ENCODE measurements at regions not wholly inside any gene's neighbourhood (a gene's known extent, or its start where the extent isn't known, plus 50 kb on each side); places are given as distances from the start of the nearest gene placed in this dataset.

GRCh38 chr3:64853456-64853855 is 165.7 kb upstream of the ADAMTS9 start:
- TF ChIP-seq CTCF (conservative IDR thresholded peaks at IDR 0.05 in 1 of 2, IDR thresholded peaks at IDR 0.05 in 1 of 2; ENCODE audit: extremely low read depth in 1 of 2, insufficient read depth in 1 of 2, low read depth in 1 of 2, low read length in 2 of 2): no peak
- no peak for TF ChIP-seq EZH2 (IDR thresholded peaks at IDR 0.05; ENCODE audit: borderline replicate concordance, low read length)
